ENCODE measurements at regions not wholly inside any gene's neighbourhood (a gene's known extent, or its start where the extent isn't known, plus 50 kb on each side); places are given as distances from the start of the nearest gene placed in this dataset.
"Not testable (repeated sequence)": the region's sequence is repeated elsewhere in the genome, so short reads cannot be mapped to it uniquely, and the experiment has no call there.

DNA sequence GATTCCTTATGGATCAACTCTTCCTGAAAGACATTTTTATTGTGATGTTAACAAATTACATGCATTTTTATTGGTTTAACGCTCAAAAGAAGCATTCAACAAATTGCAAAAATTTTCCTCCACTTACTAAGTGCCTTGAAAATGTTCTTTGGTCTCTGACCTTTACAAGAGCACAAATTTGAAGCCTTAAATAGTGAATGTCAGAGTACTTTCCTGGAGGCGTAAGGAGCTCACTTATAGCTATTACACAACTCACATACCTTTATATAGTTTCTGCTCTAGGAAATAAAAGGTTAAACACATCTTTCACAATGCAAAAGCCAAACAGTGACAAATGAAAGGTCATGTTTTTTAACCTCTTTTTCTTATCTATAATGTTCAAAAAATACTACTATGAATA lies 405.7 kb upstream of the ZNF804A start:
- DNase-seq (ENCODE audit: low read depth): no peak

DNA sequence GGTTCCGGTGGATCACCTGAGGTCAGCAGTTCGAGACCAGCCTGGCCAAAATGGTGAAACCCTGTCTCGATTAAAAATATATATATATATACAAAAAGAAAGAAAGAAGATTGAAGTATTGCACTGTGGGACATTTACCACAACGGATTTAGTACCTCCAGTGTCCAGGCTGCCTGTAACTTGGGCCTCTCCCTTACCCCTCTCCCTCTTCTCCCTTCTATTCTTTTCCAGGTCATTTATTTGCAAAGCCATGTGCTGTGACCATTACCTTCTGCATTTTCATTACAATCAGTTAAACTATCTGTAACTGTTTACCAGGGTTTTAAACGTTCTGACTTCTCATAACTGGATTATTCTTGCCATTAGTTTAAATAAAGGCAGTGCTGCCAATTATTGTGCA lies 400.9 kb upstream of the ZNF804A start:
- no peak for DNase-seq (ENCODE audit: low read depth)

DNA sequence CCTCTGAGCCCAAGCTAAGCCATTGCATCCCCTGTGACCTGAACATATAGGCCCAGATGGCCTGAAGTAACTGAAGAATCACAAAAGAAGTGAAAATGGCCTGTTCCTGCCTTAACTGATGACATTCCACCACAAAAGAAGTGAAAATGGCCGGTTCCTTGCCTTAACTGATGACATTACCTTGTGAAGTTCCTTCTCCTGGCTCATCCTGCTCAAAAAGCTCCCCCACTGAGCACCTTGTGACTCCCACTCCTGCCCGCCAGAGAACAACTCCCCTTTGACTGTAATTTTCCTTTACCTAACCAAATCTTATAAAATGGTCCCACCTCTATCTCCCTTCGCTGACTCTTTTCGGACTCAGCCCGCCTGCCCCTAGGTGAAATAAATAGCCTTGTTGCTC lies 399.5 kb upstream of the ZNF804A start:
- not testable (repeated sequence) for DNase-seq (ENCODE audit: low read depth)

DNA sequence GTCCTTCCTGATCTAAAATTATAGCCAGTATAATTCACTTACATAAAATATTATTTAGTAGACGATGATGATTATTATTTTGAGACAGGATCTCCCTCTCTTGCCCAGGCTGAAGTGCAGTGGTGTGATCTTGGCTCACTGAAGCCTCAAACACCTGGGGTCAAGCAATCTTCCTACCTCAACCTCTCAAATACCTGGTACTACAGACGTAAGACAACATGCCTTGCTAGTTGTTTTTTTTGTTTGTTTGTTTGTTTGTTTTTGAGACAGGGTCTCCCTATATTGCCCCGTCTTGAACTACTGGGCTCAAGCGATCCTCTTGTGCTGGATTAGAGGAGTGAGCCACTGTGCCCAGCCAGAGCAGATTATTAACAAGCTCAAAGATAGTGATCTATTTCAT lies 399.1 kb upstream of the ZNF804A start:
- no peak for DNase-seq (ENCODE audit: low read depth)

DNA sequence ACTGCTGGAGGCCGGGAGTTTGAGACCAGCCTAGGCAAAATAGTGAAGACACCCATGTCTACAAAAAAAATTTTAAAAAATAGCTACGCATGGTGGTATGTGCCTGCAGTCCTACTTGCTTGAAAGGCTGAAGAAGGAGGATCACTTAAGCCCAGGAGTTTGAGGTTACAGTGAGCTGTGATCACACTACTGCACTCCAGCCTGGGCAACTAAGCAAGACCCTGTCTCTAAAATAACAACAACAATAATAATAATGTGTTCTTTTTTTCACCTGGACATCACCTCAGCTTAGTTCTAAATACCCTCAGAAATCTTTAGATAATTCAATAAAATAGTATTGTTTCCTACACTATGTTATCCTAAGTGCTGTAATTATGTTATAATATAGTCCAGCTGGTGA lies 397.1 kb upstream of the ZNF804A start:
- no peak for DNase-seq (ENCODE audit: low read depth)

DNA sequence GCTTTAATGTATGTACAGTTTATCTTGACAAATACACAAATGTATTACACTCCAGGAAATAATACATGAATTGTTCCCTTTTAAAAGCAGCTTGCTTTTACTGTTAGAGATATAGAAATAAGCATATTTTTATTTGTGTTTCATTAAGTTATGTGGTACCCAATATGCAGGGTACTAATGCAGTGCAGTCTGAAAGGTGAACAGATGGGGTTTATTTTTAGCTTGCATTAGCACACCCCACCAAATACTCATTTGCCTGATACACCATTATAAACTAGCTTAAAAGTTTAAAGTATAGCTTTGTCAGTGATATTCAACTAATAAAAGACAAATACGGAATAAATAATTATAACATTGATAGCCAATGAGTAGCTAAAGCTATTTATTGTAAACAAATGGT lies 394.7 kb upstream of the ZNF804A start:
- no peak for DNase-seq (ENCODE audit: low read depth)

DNA sequence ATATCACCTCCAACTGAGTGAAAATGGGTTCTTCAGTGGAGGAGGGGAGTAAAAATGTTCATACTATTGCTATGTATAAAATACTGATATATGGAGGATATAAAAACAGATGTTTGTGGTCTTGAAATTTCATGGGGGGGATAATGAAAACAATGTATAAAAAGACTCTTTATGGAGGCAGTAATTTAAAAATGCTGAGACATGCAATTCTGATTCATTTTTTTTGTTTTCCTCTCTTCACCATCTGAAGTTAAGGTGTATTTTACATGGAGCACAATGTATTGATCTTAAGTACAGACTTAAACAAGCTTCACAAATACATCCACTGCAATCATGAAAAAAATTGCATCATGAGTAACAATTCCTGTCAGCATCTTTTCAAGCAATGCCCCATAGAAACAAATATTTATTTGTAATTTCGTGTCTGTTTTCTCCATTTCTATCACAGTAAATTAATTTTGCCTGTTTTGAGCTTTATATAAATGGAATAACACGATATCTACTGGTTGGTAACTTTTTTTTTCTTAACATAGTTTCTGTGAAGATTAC lies 393.2 kb upstream of the ZNF804A start:
- DNase-seq (ENCODE audit: low read depth): no peak

DNA sequence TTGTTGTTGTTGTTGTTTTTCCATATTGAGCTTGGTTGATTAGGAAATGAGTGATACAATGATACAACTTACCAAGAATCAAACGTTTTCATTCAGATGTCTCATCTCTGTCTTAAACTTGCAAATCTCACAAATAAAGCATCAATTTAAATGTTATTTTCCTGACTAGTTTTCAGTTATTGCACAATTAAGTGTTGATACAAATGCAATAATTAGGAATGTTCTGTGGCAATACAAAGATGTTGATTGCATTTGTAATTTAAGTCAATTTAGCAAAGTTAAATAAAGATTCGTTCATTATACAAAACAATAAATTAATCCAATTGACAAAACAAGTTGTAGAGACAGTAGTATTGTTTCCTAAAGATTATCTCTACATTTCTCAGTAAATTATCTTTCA lies 392.3 kb upstream of the ZNF804A start:
- DNase-seq (ENCODE audit: low read depth): no peak

DNA sequence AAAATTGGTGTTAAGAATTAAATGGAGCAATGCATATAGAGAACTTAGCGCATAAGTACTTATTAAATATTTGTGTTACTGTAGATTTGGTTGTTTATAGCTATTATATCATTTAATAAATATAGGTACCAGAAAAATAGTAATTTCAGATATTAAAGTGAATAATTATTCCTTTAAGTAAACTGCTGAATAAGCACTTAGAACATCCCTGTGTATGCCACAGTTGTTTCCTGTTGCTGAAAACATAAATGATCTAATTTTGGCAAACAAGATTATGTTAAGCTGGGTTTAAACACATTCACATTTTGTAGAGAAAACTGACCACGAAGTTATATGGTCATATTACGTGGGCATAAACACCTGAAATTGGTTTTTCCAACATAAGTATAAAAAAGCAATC lies 388.0 kb upstream of the ZNF804A start:
- no peak for DNase-seq (ENCODE audit: low read depth)

DNA sequence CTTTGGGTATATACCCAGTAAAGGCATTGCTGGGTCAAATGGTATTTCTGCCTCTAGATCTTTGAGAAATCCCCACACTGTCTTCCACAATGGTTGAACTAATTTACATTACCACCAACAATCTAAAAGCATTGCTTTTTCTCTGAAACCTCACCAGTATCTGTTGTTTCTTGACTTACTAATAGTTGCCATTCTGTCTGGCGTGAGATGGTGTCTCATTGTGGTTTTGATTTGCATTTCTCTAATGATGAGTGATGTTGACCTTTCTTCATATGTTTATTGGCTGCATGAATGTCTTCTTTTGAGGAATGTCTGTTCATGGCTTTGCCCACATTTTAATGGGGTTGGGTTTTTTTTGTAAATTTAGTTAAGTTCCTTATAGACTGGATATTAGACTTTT lies 382.6 kb upstream of the ZNF804A start:
- no peak for DNase-seq (ENCODE audit: low read depth)

DNA sequence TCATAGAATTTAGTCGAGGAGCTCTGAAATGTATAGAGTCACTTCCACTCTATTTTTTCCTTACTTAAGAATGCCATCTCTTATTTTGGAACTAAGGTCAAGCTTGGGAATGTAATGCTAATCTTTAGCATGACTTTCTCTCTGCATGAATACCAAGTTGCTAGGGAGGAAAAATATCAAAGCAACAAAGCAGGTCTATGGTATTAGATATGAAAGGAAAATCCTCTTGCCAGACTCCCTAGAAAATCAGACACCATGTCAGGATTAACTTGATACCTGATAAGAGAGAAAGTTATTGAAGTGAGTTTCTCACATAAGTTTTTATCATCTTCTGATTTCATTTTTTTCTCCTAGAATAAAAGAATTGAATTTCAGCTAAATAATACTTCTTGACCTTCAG lies 341.7 kb upstream of the ZNF804A start:
- DNase-seq (ENCODE audit: low read depth): no peak

DNA sequence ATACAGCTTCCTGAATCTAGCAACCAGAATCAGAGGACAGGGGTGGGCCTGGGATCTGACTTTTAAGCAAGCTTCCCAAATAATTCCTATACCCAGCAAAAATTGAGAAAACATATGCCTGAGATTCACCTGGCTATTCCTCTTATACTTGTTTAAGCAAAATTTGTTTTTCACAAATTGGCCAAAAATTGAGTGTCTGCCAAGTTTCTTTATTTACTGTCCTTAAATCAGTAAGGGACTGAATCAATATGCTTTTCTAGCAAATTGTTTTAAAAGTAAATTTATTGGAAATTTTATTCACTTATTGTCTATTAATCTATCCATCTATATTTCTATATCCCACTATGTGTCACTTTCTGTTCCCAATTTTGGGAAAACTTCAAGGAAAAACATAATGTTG lies 337.0 kb upstream of the ZNF804A start:
- DNase-seq (ENCODE audit: low read depth): no peak

DNA sequence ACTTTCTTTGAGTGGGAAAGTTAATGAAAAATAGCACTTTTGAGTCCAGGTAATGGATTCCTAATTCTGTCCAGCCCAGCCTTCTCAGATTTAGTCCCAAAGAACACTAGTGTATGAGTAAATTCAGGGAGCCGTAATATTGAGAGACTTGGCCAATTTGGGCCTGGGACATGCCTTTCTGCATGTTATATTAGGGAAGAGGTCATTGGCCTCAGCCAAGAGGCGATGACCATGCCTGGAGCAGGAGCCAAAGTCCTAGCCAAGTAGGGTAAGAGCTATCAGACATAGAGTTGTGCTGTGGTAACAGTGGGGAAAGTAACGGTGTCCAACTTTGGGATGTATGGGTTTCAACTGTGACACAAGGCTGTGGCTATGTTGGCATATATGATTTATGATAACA lies 336.5 kb upstream of the ZNF804A start:
- DNase-seq (ENCODE audit: low read depth): no peak

DNA sequence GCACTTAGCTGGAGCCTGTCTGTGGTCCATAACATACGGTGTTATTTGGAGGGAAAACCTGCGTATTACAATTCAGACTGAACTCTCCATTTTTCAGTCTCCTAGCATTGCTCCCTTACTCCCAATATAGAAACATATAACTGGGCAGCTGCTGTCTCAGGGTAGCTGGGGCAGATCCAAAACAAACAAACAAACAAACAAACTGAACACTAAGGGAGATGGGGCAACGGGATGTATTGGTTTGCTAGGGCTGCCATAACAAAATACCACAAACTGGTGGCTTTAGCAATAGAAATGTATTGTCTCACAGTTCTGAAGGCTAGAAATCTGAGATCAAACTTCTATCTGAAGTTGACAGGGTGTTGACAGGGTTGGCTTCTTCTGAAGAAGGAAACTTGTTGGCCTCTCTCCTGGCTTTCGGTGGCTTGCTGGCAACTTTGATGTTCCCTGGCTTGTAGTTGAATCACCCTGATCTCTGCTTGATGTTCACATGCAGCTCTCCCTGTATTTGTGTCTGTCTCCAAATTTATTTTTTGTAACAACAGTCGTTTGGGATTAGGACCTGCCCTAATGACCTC lies 329.3 kb upstream of the ZNF804A start:
- DNase-seq (ENCODE audit: low read depth): no peak

DNA sequence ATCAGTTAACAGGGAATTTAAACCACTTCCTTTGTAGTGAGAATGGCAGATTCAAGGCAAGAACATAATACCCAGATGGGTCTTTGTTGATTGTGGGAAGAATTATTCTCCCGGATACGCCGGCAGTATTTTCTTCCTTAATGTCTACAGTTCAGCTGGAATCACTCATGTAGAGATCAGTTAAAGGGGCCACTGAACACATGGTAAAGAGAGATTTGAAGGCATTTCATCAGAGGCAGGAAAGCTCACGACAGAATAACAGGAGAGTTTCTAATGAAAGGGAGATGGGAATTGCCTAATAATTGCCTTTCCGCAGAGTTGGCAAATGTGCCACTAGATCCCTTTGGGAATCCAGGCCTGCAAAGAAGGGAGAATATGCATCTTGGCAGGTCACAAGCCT lies 327.7 kb upstream of the ZNF804A start:
- DNase-seq (ENCODE audit: low read depth): no peak

DNA sequence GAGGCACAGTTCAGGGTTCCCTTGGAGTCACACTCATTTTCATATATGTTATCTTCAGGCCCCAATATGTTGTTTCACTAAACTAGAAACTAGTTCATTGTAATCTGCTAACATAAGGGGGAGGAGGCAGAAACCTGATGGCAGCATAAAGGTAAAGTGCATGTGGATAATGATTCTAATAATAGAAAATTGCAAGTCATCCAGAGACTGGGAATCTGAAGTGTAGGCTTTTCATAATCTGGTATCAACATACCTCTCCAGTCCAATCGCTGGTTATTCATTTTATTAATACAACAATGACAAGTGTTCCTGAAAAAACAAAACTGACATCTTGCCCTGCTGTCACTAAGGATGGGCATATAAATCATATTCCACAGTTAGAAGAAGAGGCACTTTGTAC lies 326.3 kb upstream of the ZNF804A start:
- no peak for DNase-seq (ENCODE audit: low read depth)

DNA sequence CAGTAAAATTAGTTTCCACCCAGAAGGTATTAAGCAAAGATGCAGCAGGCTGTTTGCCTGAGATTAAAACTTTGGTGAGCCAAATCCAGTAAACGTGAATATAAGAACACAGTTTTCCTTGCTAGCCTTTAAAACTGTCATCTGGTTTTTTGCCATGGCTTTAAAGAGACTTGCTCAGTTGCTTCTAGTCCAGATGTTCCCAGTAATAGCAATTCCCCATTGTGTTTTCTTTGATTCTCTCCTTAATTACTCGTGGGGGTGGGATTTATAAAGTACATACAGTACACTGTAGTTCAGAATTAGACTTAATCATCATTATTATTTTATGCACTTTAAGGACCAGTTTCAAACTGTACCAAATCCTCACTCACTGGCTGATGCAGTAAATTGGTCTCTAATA lies 303.5 kb upstream of the ZNF804A start:
- no peak for DNase-seq (ENCODE audit: low read depth)

DNA sequence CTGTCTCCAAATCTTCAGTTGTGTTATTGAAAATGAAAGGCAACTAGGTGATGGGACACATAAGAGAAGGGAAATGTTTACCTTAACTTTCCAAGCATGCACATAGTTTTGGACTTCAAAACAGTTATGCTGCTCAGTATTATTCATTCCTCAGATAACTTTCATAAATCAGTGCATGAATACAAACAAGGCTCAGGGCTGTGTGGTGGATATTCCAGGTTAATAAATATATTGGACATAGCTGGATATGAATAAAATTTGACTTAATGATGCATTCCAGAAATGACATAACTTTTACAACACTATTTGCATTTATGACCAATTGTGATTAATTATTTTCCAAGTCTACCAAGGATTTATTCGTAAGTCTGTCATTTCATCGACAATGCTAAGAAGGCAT lies 301.2 kb upstream of the ZNF804A start:
- DNase-seq (ENCODE audit: low read depth): no peak

DNA sequence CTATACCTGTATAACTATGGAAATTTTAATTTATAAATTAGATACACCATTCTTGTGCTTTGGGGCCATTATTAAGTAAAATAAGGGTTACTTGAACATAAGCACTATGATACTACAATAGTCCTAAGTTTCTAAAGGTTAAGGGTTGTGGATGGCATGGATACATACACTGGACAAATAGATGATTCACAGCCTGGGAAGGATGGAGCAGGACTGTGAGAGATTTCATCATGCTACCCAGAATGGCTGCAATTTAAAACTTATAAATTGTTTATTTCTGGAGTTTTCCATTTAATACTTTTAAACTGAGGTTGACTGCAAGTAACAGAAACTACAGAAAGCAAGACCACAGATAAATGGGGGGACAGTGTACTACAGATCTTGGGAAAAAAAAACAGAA lies 295.8 kb upstream of the ZNF804A start:
- DNase-seq (ENCODE audit: low read depth): no peak

DNA sequence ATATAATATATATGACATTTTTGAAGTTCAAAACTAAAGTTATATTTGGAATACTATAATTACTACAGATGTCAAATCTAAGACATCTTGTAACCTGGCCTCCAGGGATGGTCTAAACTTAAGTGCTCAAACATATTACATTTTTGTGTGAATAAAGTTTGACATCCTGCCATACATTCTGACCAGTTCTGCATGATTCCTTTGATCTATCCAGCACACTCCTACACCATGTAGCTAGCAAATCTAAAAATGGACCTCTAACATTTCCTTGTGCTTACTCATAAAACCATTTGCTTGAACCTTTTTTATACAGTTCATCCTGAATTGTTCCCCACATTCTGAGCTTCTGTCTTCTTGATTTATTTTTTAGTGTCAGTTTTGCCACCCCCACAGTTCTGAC lies 294.3 kb upstream of the ZNF804A start:
- no peak for DNase-seq (ENCODE audit: low read depth)

DNA sequence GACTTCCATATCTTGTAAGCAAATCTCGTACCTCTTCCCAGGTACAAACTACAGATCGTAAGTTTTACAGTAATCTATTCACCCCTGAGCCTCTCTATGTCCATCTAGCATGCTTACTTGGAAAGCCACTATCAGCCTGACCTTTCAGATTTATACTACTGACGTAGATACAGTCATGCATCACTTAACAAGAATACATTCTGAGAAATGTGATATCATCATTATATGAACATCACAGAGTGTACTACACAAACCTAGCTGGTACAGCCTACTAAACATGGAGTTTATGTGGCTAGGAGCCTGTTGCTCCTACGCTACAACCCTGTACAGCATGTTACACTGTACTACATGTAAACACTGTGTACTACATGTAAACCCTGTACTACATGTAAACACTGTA lies 293.2 kb upstream of the ZNF804A start:
- DNase-seq (ENCODE audit: low read depth): no peak

DNA sequence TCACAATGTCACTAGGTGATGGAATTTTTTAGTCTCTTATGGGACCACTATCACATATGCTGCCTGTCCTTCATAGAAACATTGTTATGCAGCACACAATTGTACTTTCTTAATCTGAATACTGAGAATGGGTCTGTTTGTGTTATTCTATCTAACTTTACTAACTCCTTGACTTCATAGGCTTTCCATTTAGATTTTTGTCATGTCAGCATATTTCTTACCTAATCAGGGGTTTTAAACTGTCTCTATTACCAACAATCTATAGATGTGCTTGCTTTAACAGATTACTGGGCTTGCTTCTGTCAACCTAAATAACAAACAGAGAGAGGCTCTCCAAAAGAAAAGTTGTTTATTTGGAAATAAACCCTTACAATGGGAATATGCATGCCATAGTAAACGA lies 289.6 kb upstream of the ZNF804A start:
- no peak for DNase-seq (ENCODE audit: low read depth)

DNA sequence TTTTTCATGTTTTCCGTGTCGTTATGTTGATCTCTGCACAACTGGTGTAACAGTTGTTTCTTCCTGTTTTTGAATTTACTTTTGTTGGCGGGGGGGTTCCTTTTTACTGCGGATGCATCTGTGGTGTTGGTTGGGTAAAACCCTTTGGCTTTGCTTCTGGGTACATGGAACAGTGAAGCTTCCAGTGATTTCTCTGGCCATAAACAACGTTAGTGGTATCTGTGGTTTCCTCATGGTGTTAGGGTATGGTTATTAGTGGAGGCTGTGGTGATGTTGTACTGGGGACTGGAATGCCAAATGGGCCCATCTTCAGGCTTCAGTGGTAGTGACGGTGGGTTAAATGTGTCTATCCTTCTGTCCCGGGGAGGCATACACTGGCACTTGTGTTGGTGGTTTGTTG lies 285.4 kb upstream of the ZNF804A start:
- no peak for DNase-seq (ENCODE audit: low read depth)

DNA sequence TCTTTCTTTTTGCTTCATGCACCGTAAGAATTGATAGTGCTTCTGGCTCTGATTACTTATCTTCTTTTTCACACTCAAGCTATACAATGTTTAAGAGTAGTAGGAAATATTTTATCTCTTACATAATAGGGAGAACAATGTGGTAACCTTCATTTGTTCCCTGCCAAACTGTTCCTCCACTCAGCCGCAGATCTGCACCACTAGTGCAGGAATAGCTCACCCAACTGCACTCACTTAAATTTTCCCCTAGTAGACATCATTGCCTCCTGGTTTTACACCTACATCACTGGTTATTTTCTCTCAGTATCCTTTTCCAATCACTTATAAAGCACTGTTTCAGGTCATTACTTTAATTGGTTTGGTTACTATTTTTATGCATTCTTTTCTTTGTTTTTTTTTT lies 283.5 kb upstream of the ZNF804A start:
- no peak for DNase-seq (ENCODE audit: low read depth)
